ENCODE measurements at regions not wholly inside any gene's neighbourhood (a gene's known extent, or its start where the extent isn't known, plus 50 kb on each side); places are given as distances from the start of the nearest gene placed in this dataset.
"Not testable (repeated sequence)": the region's sequence is repeated elsewhere in the genome, so short reads cannot be mapped to it uniquely, and the experiment has no call there.

GRCh38 chr7:125197731-125198393 lies 268.2 kb upstream of the POT1 start:
- DNase-seq = no peak

GRCh38 chr7:125195156-125195555 lies 265.5 kb upstream of the POT1 start:
- no peak for DNase-seq

GRCh38 chr7:125193263-125193662 lies 263.6 kb upstream of the POT1 start:
- no peak for DNase-seq

DNA sequence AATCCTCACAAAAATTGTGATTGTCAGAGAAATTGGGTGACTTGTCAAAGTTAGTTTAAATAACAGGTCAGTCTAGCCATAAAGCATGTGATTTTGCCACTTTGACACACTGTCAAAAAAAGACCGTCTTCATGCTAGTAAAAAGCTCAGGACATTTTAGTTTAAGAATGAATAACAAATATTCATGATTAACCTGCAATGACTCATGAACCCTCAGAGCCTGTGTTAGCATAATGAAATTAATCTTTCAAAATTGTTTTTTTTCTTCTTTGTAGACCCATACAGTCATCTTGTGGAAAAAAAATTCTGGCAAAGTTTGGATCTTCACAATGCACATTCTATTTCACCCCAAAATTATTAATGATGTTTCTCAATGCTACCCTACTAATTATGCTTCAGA lies 255.2 kb upstream of the POT1 start:
- no peak for DNase-seq

DNA sequence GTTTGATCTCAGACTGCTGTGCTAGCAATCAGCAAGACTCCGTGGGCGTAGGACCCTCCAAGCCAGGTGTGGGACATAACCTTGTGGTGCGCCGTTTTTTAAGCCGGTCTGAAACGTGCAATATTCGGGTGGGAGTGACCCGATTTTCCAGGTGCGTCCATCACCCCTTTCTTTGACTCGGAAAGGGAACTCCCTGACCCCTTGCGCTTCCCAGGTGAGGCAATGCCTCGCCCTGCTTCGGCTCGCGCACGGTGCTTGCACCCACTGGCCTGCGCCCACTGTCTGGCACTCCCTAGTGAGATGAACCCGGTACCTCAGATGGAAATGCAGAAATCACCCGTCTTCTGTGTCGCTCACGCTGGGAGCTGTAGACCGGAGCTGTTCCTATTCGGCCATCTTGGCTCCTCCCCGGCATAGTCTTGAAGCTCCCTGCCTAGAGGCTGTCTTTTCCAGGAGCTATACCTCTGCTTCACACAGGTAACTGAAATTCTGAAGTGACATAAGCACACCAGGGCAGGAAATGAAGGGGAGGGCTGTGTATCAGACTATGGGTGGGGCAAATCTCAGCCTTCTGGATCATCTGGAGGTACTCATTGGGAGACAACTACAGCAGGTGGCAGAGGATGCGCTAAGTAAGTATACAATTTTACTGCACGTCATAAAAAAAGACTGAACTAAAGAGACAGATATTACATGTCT lies 252.1 kb upstream of the POT1 start:
- not testable (repeated sequence) for DNase-seq

- DNase-seq = no peak
These were observed 243.9 kb upstream of the POT1 start for GRCh38 chr7:125173571-125173970.

DNA sequence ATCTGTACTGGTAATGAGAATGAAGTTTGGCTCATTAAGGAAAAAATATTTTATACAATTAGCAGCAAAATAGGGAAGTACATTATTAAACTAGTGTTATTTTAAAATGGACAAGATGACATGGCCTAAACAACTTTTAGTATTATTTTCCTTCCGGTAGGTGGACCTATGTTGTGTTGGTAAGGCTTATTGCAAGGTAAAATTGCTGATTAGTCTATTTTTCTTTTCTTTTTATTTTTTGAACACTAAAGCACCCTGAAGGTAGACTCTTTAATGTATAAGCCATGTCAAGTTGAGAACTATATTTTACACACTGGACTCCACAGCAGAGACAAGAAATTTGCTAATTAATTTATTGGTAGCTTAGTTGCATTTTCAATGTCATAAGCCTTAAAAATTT lies 239.5 kb upstream of the POT1 start:
- no peak for DNase-seq

- DNase-seq = no peak
These were observed 225.3 kb upstream of the POT1 start for GRCh38 chr7:125154930-125155329.

GRCh38 chr7:125149151-125149550 lies 219.5 kb upstream of the POT1 start:
- no peak for DNase-seq

DNA sequence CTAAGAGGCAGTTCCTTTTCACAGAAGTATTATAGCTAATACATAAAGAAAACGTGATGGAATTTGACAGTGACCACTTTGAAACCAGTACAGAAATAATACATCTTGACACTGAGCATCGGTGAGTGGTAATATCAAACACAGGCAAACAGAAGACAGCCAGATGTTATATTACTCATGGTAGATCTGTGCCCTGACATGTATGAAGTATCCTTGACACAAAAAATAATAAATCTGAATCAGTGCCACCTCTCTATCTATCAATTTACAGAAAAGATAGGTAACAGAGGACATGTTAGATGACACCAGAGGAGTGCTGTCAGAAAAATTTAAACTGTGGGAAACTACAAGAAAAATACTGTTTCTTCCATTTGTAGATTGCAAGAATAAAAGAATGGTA lies 217.4 kb upstream of the POT1 start:
- DNase-seq = no peak

- DNase-seq = no peak
These were observed 207.3 kb upstream of the POT1 start for GRCh38 chr7:125136755-125137532.

DNA sequence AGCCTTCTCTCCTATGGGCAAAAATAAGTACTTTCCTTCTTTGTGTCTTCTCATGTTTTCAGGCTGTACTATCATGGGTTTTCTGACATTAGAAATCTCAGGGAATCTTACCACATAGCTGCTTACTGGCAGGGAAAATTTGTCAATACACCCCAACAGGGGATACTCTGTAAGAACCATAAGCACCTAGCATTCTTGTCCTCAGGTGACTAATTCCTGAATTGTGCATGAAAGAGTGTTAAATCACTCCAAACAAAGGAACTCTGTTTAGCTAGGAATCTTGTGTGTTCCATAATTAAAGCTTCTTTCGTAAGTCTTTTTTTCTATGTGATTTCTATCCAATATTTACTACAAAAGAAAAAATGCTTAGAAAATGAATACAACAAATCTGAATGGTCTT lies 206.7 kb upstream of the POT1 start:
- DNase-seq = no peak

DNA sequence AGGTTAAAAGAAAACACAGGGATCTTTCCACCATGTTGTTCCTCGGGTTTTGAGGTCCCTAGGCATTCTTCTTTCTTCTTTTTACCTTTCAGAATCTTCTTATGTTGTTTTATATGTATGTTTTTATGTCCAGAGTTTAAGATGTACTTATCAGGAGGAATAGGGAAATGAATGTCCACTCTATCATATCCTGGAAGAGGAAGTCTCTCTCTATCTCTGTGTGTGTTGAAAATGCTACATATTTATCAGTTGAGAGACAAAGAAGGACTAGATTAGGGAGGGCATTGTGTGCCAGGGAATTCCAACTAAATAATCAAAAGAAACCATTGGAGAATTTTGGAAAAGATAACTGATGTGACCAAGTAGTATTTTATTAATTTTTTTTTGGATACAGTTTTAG lies 200.5 kb upstream of the POT1 start:
- no peak for DNase-seq

- no peak for DNase-seq
These were observed 197.7 kb upstream of the POT1 start for GRCh38 chr7:125127304-125127703.

DNA sequence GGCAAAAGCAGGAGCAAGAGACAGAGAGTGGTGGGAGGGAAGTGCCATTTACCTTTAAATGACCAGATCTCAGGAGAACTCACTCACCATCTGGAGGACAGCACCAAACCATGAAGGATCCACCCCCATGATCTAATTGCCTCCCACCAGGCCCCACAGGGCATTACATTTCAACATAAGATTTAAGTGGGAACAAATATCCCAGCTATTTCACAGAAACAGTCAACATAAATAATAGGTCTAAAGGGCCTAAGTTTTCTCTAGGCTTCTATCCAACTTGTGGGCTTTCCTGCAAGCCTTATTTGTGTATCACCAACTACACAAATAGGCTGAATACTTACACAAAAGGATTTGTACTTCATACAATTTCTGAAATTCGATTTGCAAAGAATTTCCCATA lies 196.8 kb upstream of the POT1 start:
- no peak for DNase-seq

DNA sequence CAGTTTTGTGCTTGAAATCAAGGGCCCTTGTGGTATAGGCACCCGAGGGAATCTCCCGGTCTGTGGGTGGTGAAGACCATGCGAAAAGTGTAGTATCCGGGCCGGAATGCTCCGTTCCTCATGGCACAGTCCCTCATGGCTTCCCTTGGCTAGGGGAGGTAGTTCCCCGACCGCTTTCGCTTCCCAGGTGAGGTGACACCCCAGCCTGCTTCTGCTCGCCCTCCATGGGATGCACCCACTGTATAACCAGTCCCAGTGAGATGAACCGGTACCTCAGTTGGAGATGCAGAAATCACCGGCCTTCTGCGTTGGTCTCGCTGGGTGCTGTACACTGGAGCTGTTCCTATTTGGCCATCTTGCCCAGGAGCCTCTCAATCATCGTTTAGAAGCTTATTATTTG lies 195.7 kb upstream of the POT1 start:
- DNase-seq = no peak

GRCh38 chr7:125122173-125122572 lies 192.5 kb upstream of the POT1 start:
- no peak for DNase-seq

DNA sequence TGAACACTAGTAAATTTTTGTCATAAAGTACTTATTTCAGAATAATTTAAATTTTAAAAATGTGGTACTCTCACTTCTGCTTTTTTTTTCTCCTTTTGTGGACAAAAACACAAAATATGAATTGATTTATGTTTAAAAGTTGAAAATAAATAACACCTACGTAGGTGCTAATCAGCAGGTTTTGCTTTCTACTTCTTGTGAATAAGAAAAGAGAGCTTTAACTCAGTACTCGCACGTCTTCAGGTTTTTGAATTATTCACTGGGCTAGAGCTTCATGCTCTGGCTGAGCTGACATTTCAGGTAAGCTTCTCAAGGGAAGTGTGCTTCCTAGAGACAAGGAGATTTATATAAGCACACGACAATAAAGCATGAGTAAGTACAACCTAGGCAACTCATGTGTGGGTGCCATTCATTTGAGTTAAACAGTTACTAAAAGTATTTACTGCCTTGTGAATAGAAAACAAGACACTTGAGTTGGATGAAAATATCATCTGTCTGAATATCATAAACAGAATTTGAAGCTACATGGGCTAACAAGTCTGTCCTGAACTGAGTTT lies 190.0 kb upstream of the POT1 start:
- DNase-seq = no peak

GRCh38 chr7:125118444-125118843 lies 188.8 kb upstream of the POT1 start:
- no peak for DNase-seq

DNA sequence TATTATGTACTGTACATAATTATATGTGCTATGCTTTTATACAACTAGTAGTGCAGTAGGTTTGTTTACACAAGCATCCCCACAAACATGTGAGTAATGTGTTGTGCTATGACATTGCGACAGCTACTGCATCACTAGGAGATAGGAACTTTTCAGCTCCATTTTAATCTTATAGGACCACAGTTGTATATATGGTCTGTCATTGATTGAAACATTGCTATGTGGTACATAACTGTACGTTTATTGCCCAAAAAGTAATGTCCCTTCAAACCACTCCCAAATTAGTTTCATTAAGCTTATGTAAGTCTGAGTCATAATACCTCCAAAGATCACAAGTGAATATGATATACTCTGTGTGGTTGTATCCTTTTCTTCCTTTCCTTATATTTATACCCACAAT lies 183.2 kb upstream of the POT1 start:
- no peak for DNase-seq

GRCh38 chr7:125099519-125099918 lies 169.9 kb upstream of the POT1 start:
- DNase-seq = no peak

DNA sequence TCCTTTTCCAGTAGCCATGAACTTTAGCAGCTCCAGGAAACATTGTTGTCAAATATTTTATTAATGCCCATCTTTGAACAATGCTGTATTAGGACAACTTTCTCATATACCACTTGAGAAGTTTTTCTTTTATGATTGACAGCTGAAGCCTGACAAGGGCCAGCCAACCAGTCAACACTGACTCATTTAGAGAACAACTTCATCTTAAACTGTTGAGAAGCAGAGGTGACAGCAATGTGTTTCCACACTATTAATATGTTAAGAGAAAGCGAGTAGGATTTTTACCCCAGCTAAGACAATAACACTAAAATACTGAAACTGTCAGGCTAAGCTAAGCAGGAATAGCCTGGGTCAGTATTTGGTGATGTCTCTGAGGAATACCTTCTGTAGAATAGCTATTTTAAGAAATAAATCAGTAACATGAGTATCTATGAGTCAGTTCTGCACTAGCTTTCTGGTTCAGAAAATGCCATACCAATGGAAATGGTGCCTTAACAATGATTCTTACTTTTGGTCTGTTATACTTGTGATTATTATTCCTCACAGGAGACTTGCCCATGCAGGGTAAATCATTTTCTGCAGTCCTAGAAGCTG lies 168.8 kb upstream of the POT1 start:
- no peak for DNase-seq

DNA sequence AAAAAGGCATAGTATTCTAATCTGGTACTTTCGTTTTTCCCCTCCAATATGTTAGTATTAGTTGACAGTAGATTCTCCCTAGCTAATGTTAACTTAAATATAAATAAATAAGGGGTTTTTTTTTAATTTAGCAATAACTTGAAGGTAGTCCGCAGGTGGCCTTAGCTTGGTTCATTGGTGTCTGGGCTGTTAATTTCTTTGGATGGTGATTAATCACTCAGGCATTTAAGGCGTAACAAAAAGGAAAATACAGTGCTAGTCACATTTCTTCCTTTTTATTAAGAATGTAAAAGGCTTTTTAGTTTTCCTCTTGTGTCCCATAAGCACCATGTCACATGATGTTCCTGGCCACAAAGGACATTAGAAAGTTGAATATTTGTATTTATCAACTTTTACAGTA lies 161.0 kb upstream of the POT1 start:
- DNase-seq = no peak

All from retina (tissue), 1 donor.